ENCODE measurements at regions not wholly inside any gene's neighbourhood (a gene's known extent, or its start where the extent isn't known, plus 50 kb on each side); places are given as distances from the start of the nearest gene placed in this dataset.

- no peak for TF ChIP-seq CTCF (IDR thresholded peaks at IDR 0.05; ENCODE audit: insufficient read depth, low read depth, low read length)
- DNase-seq (ENCODE audit: low read depth): no peak
- H3K4me3 ChIP-seq (ENCODE audit: low read depth, low read length): no peak overlapping the region
Measured at GRCh38 chr12:42750356-42750755, 160.8 kb upstream of the PRICKLE1 start.

- no peak overlapping the region for H3K4me3 ChIP-seq (ENCODE audit: low read depth, low read length)
- TF ChIP-seq CTCF (IDR thresholded peaks at IDR 0.05; ENCODE audit: insufficient read depth, low read depth, low read length): no peak
- DNase-seq (ENCODE audit: low read depth): no peak
Measured at GRCh38 chr12:42749239-42749638, 159.7 kb upstream of the PRICKLE1 start.

GRCh38 chr12:42744539-42745182, 155.1 kb upstream of the PRICKLE1 start:
- DNase-seq (ENCODE audit: low read depth): peak; percentile 78
- TF ChIP-seq CTCF (IDR thresholded peaks at IDR 0.05; ENCODE audit: insufficient read depth, low read depth, low read length): no peak
- no peak overlapping the region for H3K4me3 ChIP-seq (ENCODE audit: low read depth, low read length)

GRCh38 chr12:42742716-42743115, 153.2 kb upstream of the PRICKLE1 start:
- no peak for TF ChIP-seq CTCF (IDR thresholded peaks at IDR 0.05; ENCODE audit: insufficient read depth, low read depth, low read length)
- DNase-seq (ENCODE audit: low read depth): no peak
- no peak overlapping the region for H3K4me3 ChIP-seq (ENCODE audit: low read depth, low read length)

- no peak for TF ChIP-seq CTCF (IDR thresholded peaks at IDR 0.05; ENCODE audit: insufficient read depth, low read depth, low read length)
- DNase-seq (ENCODE audit: low read depth): peak; percentile 69
- no peak overlapping the region for H3K4me3 ChIP-seq (ENCODE audit: low read depth, low read length)
Measured at GRCh38 chr12:42741771-42742510, 152.4 kb upstream of the PRICKLE1 start.

- no peak for DNase-seq (ENCODE audit: low read depth)
- TF ChIP-seq CTCF (IDR thresholded peaks at IDR 0.05; ENCODE audit: insufficient read depth, low read depth, low read length): no peak
Measured at GRCh38 chr12:42741091-42741490, 151.5 kb upstream of the PRICKLE1 start.

More at GRCh38 chr12:42741091-42741490, 151.5 kb upstream of the PRICKLE1 start:
- no peak overlapping the region for H3K4me3 ChIP-seq (ENCODE audit: low read depth, low read length)

Data from fibroblast of villous mesenchyme (primary cell).